Heart left ventricle (tissue), 13 donors: ENCODE measurements at regions not wholly inside any gene's neighbourhood (a gene's known extent, or its start where the extent isn't known, plus 50 kb on each side); places are given as distances from the start of the nearest gene placed in this dataset.

Experiments used
- POLR2A ChIP-seq, 2 donors: fragments of 450-650 bp; IDR thresholded peaks; one replicate each; pipeline ENCODE4 v1.6.1; 2017; ENCODE audit warnings: antibody characterized with exemption in 2 of 2, mild to moderate bottlenecking in 2 of 2, moderate library complexity in 2 of 2
- TF ChIP-seq, protein P1 (sequence below), 12 donors: fragments of 200-600 bp; sonication (generic) in 4 of 12; IDR thresholded peaks; one replicate each; pipeline versions ENCODE4 v1.5.0 to v1.8.0; 2018 to 2022; ENCODE audit warnings: antibody characterized with exemption in 12 of 12, mild to moderate bottlenecking in 5 of 12
- donor health status: ischemic (EF 13 %, LVEDD 7.1; RV severe dilation, severe dysfunction).
- donor health status: DM: no; HTN: yes; CAD: no.
- donor health status: DM: no; HTN: no; CAD: no.
- donor health status: ischemic (EF 25% LVEDD 6.9; RV normal size, moderate dysfunction).
- donor health status: ischemic (EF 25% LVEDD 5.7; RV mildly dilated, moderate dysfunction).
- donor health status: ischemic (EF 35%, LVEDD 5.7; RV mildly dilated, moderate dysfunction).
- donor health status: nonischemic (EF 11% LVEDD 7.7; RV severe dilation, severe dysfunction).
- donor health status: DM: yes; HTN: yes; CAD: no.
- donor health status: PGD.
- donor health status: ischemic (EF 29% LVEDD 5.4; RV normal size, mild dysfunction).
- donor health status: nonischemic (EF 23%, LVEDD 6.1; RV moderate dilation, normal function).

DNA sequence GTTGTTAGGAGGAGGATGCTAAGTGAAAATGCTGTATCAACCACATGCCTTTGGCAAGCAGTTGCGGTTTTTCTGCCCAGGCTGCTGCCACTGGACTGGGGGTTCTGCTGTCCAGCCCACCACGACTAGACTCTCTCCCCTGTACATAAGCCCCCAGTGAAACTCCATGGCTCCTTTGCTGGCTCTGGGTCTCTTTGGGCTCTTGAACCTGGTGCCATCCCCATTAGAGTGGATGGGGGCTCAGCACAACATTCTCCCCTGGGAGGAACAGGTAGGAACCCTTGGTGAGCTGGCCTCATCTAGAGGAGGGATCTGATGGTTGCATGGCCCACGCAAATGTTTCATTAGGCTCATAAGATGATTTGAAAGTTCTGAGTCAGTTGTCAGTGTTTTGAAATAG is 204.8 kb upstream of the KCNG1 start:
- TF ChIP-seq, protein P1, sequence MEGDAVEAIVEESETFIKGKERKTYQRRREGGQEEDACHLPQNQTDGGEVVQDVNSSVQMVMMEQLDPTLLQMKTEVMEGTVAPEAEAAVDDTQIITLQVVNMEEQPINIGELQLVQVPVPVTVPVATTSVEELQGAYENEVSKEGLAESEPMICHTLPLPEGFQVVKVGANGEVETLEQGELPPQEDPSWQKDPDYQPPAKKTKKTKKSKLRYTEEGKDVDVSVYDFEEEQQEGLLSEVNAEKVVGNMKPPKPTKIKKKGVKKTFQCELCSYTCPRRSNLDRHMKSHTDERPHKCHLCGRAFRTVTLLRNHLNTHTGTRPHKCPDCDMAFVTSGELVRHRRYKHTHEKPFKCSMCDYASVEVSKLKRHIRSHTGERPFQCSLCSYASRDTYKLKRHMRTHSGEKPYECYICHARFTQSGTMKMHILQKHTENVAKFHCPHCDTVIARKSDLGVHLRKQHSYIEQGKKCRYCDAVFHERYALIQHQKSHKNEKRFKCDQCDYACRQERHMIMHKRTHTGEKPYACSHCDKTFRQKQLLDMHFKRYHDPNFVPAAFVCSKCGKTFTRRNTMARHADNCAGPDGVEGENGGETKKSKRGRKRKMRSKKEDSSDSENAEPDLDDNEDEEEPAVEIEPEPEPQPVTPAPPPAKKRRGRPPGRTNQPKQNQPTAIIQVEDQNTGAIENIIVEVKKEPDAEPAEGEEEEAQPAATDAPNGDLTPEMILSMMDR (IDR thresholded peaks at IDR 0.05), result no peak
- no peak for TF ChIP-seq POLR2A (IDR thresholded peaks at IDR 0.05)
